DOHH2 (cell line): ENCODE measurements at regions not wholly inside any gene's neighbourhood (a gene's known extent, or its start where the extent isn't known, plus 50 kb on each side); places are given as distances from the start of the nearest gene placed in this dataset.

ENCODE experiments used
- CTCF ChIP-seq: fragments of 200-600 bp; sonication (generic); IDR thresholded peaks from one replicate; pipeline ENCODE4 v1.5.1; 2014; ENCODE audit warnings: antibody characterized with exemption, mild to moderate bottlenecking, low read depth, low read length; ENCODE audit not compliant: poor library complexity, severe bottlenecking
- EZH2phosphoT487 ChIP-seq: fragments of 200-600 bp; sonication (generic); IDR thresholded peaks from 2 replicates; pipeline ENCODE4 v1.6.1; 2017; ENCODE audit warnings: borderline replicate concordance, mild to moderate bottlenecking, antibody characterized with exemption, low read length, moderate library complexity, mixed read lengths

- no peak for TF ChIP-seq CTCF
- TF ChIP-seq EZH2phosphoT487 = no peak
Measured at GRCh38 chr18:27711382-27711781, 465.5 kb downstream of the CDH2 start.
